WTC11 (cell line): ENCODE measurements at regions not wholly inside any gene's neighbourhood (a gene's known extent, or its start where the extent isn't known, plus 50 kb on each side); places are given as distances from the start of the nearest gene placed in this dataset.

Experiments used
- USF2 ChIP-seq: sonication (generic); formaldehyde crosslinking; IDR thresholded peaks from 2 replicates; pipeline ENCODE4 v1.8.1; 2023; ENCODE audit warnings: mild to moderate bottlenecking, missing genetic modification reagents, moderate library complexity
- TF ChIP-seq, protein P1 (sequence below): fragments of 200-600 bp; IDR thresholded peaks from 2 replicates; pipeline ENCODE4 v1.8.0; 2022; ENCODE audit warnings: antibody characterized with exemption

DNA sequence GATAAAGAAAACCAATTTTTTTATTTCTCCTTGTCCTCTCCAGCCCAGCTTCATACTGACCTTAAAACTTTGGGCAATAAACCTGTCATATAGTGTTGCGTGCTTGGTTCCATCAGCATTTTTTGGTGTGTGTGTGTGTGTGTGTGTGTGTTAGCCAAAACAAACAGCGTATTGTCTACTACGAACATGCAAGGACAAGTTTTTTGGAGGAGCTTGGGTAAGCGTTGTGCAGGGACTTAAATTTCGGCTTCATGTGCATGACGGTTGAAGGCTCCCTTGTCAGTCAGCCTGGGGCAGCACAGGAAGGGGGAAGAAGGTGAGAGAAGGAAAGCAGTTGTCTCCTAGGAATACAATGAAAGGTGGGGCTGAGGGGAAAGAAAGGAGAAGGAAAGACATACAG lies 62.0 kb upstream of the PAX1 start:
- no peak for TF ChIP-seq USF2 (CRISPR knock-in tag)
- TF ChIP-seq, protein P1, sequence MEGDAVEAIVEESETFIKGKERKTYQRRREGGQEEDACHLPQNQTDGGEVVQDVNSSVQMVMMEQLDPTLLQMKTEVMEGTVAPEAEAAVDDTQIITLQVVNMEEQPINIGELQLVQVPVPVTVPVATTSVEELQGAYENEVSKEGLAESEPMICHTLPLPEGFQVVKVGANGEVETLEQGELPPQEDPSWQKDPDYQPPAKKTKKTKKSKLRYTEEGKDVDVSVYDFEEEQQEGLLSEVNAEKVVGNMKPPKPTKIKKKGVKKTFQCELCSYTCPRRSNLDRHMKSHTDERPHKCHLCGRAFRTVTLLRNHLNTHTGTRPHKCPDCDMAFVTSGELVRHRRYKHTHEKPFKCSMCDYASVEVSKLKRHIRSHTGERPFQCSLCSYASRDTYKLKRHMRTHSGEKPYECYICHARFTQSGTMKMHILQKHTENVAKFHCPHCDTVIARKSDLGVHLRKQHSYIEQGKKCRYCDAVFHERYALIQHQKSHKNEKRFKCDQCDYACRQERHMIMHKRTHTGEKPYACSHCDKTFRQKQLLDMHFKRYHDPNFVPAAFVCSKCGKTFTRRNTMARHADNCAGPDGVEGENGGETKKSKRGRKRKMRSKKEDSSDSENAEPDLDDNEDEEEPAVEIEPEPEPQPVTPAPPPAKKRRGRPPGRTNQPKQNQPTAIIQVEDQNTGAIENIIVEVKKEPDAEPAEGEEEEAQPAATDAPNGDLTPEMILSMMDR = no peak
